ENCODE measurements at regions not wholly inside any gene's neighbourhood (a gene's known extent, or its start where the extent isn't known, plus 50 kb on each side); places are given as distances from the start of the nearest gene placed in this dataset.

DNA sequence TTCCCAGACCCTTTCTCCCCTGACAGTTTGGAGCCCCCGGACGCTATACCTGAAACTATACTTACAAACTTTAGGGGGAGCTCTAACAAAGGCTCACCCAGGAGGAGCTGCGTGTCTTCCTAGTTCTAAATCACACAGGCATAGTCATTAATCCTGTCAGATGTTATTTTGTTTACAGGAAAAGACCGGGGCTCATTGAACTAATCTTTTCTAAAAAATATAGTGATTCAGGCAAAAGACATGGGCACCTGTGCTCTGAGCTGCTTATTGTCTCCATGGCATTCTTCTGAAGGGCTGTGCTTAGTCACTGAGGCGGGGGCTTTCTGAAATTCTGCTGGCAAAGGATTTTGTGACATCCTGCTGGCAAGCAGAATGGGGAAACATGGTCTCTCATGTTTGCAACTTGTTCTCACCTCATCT lies 1577.0 kb downstream of the NCAM2 start:
- intact Hi-C loops (cut with DNase I) = loop anchor here (10.0 kb wide), 1 partner anchor 1430 kb away; no protein-coding TSS in a partner anchor
- ATAC-seq (no peak), DNase-seq (ENCODE audit: missing footprints) (no peak)

DNA sequence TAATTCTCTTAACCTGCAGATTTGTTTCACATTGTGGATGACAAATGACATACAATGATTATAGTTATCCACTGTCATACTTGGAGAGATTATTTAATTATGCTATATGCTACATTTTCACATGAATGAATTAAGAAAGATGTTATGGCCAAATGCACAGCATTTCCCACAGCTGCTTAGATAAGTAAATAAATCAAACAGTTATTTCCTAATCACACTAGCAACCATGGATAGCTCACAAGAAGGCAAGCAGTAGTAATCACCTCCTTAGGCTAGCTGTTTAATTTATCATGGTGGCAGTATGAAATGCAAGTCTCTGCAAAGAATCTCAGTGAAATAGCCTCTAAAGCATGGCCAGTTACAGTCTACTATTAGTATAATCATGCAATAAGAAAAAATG lies 1581.5 kb downstream of the NCAM2 start:
- DNase-seq (ENCODE audit: missing footprints) = no peak
- intact Hi-C loops (cut with DNase I) = loop anchor here (10.0 kb wide), 1 partner anchor 1435 kb away; no protein-coding TSS in a partner anchor

DNA sequence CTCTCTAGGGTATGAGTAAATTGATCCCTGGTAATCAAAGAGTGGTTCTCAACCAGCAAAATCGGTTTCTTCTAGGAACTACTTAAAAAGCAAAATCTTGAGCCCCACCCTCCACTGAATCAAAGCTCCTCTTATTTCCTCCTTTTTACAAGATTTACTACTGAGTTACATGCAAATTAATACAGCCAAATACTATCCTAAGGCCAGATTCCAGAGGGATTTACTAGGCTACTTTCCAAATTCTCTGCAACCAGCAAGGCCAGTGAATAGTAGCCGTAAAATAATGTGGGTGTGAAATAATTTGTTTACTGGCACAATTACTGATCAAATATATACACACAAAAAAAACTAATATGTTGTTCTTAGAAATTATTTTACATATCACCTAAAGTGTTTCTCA lies 1583.8 kb downstream of the NCAM2 start:
- intact Hi-C loops (cut with DNase I) = no loop called here
- no peak for DNase-seq (ENCODE audit: missing footprints)
- no peak for ATAC-seq

More for the DNA sequence above, 1581.5 kb downstream of the NCAM2 start:
- ATAC-seq = no peak

DNA sequence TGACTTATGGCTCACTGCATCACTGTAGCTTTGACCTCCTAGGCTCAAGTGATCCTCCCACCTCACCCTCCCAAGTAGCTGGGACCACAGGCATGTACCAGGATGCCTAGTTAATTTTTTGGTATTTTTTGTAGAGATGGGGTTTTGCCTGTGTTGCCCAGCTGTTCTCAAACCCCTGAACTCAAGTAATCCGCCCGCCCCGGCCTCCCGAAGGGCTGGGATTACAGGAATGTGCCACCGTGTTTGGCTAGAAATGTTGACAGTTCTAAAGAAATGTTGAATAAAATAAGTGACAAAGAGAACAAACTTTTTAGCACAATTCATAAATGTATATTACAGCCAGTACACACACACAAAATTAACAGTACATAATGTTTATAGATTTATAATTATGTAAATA lies 1586.1 kb downstream of the NCAM2 start:
- ATAC-seq (no peak), DNase-seq (ENCODE audit: missing footprints) (no peak)
- intact Hi-C loops (cut with DNase I) = no loop called here

DNA sequence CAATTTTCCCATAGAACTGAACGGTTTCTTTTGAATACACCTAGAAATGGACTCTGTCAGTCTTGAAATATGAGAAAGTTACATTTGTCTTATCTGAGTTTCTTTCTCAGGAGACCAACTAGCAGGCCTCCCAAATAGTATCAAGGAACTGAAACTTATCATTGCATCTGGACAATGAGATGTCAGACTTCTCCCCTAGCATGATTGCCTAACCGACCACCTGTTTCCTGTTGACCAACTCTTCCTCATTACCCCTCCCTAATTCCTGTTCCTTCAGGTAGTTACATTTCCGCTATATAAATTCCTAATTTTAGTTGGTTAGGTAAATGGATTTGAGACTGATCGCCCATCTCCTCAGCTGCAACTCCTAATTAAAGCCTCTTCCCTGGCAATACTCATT lies 1587.3 kb downstream of the NCAM2 start:
- no peak for ATAC-seq
- no peak for DNase-seq (ENCODE audit: missing footprints)
- intact Hi-C loops (cut with DNase I) = no loop called here

DNA sequence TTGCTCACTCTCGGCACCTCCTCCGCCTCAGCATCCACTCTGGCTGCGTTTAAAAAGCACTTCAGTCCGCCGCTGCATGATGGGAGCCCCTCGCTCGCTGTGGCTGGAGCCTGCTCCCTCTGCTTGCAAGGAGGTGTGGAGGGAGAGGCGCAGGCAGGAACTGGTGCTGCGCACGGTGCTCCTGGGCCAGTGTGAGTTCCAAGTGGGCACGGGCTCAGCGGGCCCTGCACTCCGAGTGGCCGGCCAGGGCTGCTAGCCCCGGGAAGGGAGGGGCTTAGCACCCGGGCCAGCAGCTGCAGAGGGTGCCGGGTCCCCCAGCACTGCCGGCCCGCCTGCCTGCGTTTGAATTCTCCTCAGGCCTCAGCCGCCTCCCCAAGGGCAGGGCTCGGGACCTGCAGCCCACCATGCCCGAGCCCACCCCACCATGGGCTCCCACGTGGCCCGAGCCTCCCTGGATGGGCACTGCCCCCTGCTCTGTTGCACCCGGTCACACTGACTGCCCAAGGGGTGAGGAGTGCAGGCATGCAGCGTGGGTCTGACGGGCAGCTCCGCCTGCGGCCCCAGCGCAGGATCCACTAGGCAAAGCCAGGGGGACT lies 1599.5 kb downstream of the NCAM2 start:
- DNase-seq (ENCODE audit: missing footprints) (peak; percentile 45), ATAC-seq (no peak)
- intact Hi-C loops (cut with DNase I) = no loop called here

DNA sequence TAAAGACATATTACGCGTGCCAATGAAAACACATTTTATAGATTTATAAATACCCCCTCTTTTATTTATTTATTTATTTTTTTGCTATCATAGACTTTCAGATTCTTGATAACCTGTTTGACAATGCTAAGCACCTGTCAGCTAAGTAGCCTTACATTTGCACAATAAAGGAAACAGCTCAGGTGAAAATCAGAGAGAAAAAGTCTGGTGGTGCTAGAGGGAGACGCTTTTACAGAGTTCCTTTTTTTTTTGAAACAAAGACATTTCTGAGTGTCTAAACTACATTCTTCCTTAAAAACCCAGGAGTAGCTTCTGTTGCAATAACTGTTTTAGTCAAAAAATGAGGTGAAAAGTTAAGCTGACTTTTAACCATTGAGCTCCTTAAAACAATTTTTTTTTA lies 1611.6 kb downstream of the NCAM2 start:
- no peak for DNase-seq (ENCODE audit: missing footprints)
- intact Hi-C loops (cut with DNase I) = no loop called here
- ATAC-seq = no peak

DNA sequence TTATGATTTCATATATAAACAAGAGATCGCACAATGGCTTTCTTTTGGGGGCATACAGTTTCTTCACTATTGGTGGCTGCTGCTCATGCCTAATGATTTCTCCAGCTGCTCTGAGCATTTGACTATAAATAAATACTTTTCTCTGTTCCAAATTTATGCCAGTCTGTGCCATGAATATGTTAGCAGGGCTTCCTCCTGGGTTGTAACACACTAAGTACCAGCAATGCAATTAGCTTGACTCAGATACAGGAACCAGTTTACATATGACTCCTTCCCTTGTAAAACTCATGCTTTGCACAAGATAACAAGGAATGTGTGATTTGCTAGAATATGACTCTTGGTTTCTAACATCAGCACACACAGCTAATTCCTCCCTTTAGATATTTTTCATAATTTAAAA lies 1629.7 kb downstream of the NCAM2 start:
- intact Hi-C loops (cut with DNase I) = no loop called here
- ATAC-seq = no peak
- DNase-seq (ENCODE audit: missing footprints) = no peak

DNA sequence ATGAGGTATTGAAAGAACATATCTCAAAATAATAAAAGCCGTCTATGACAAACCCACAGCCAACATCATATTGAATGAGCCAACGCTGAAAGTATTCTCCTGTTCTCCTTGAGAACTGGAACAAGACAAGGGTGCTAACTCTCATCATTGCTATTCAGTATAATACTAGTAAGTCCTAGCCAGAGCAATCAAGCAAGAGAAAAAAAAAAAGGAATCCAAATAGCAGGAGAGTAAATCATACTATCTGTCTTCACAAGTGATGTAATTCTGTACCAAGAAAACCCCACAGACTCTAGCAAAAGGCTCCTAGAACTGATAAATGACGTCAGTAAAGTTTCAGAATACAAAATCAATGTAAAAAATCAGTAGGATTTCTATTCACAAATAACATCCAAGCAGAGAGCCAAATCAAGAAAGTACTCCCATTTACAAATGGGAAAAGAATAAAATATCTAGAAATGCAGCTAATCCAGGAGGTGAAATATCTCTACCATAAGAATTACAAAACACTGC lies 1632.8 kb downstream of the NCAM2 start:
- intact Hi-C loops (cut with DNase I) = no loop called here
- no peak for DNase-seq (ENCODE audit: missing footprints)
- ATAC-seq = no peak

DNA sequence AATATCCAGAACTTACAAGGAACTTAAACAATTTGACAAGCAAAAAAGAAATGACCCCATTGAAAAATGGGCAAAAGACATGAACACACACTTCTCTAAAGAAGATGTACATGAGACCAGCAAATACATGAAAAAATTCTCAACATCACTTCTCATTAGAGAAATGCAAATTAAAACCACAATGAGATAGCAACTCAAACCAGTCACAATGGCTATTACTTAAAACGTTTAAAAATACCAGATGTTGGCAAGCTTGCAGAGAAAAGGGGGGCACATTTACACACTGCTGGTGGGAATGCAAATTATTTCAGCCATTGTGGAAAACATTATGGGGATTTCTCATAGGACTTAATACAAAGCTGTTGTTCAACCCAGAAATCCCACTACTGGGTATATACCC lies 1634.0 kb downstream of the NCAM2 start:
- DNase-seq (ENCODE audit: missing footprints) (no peak), ATAC-seq (no peak)
- intact Hi-C loops (cut with DNase I) = no loop called here

DNA sequence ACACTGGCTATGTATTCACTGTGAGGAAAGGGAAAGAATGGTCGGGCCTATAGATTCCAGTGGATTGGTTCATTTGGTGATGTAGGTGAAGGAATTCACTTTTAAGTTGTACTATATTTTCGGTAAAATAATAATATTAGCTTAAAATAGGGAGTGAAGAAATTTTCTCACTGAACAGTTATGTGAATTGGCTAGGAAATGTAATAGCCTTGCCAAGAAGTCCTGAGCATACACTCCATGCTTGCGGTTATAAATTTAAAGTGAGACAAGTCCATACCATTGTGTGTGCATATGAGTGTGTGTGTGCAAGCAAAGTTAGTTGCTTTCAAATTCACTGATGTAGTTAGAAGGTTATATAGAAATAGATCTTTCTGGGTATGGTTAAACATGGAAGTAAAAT lies 1651.0 kb downstream of the NCAM2 start:
- intact Hi-C loops (cut with DNase I) = no loop called here

DNA sequence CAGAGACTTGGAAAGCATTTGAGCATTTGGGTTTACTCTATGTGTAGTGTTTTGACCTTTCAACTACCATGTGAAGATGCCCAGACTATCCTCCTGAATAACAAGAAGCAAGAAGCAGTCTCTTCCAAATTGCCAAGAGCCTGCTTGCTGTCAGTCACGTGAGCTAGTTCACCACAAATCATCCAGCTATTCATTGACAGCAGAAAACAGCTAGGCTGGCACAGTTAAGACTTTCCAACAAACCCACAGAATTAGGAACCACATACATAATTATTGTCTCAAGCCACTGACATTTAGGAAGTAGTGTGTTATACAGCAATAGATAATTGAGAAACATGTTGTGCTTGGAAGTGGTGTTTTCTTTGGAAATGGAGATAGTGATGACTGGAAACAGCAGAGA lies 1652.0 kb downstream of the NCAM2 start:
- ATAC-seq = no peak
- intact Hi-C loops (cut with DNase I) = no loop called here

More for the DNA sequence above, 1651.0 kb downstream of the NCAM2 start:
- ATAC-seq (no peak), DNase-seq (ENCODE audit: missing footprints) (no peak)

DNA sequence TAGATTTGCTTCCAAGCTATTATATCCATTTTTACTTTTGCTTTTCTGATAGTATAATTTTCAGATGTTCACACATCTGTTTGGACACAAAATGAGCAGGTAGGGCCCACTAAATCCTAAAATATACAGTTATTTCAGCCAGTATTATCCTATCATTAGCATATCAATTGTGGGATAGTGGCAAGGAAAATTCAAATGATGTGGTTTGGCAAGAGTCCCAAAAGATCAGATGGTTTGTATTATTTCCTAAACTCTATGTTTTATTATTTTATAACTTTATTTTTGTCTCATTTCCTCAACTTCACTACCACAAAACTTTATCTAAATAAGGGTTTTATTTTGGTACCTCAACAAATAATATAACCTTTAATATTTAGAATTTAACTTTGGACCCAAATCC lies 1659.6 kb downstream of the NCAM2 start:
- no peak for DNase-seq (ENCODE audit: missing footprints)
- intact Hi-C loops (cut with DNase I) = no loop called here
- no peak for ATAC-seq

More for the DNA sequence above, 1652.0 kb downstream of the NCAM2 start:
- no peak for DNase-seq (ENCODE audit: missing footprints)

DNA sequence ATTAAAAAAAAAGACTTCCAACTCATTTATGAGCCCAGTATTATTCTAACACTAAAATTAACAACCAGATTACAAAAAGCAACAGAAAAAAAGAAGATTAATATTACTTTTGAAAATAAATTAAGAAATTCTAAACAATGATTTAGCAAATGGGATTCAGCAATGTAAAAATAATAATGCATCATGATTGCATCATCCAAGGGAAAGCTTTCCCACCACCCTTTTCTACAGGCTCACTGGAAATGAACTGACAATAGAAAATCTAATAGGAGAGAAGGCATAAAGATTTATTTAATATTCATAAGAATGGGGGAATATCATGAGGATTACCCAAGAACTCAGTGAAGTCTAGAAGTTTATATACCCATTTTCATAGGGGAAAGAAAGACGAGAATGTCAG lies 1671.9 kb downstream of the NCAM2 start:
- intact Hi-C loops (cut with DNase I) = no loop called here
- ATAC-seq (no peak), DNase-seq (ENCODE audit: missing footprints) (no peak)

DNA sequence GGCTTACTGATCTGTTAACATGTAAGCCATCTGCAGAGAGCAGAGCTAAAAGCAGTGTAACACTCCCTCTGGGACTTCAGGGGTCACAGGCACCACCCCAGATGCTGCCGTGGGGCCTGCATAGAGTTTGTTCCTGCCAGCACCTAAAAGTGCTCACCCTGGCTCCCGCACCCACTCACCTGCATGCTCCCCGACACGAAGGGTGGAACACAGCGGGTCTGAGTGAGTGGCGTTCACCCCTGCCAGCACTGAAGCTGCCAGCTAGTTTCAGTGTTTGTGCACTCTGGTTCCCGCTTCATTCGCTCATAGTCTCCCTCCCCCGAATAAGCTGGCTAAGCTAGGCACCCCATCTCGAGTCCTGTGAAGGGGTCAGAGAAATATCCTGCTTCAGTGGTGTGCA lies 1681.0 kb downstream of the NCAM2 start:
- DNase-seq (ENCODE audit: missing footprints) (peak; percentile 55), ATAC-seq (no peak)
- intact Hi-C loops (cut with DNase I) = no loop called here

DNA sequence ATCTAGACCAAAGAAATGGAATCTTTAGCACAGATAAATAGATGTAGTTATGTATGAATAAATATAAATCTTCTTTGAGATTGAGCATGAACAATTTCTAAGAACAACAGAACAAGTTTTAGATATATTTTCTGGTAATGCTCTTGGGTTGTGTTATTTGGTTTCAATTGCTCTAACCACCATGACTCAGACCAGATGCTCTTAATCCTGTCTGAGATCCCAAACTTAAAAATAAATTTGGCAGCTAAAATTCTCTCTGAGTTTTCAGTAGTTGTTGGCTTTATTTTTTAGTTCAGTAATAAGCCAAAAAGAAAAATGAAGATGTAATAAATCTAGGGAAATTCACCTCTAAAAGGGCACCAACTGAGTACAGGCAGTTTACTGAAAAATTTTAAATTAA lies 1693.4 kb downstream of the NCAM2 start:
- no peak for ATAC-seq
- no peak for DNase-seq (ENCODE audit: missing footprints)
- intact Hi-C loops (cut with DNase I) = no loop called here

DNA sequence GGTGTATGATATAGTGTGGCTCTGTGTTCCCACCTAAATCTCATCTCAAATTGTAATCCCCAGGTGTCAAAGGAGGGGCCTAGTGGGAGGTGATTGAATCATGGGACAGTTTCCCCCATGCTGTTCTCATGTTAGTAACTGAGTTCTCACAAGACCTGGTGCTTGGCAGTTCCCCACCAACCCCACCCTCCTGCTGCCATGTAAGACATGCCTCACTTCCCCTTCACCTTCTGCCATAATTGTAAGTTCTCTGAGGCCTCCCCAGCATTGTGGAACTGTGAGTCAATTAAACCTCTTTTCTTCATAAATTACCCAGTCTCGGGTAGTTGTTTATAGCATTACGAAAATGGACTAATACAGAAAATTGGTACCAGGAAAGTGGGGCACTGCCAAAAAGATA lies 1705.3 kb downstream of the NCAM2 start:
- DNase-seq (ENCODE audit: missing footprints) (no peak), ATAC-seq (no peak)
- intact Hi-C loops (cut with DNase I) = no loop called here

DNA sequence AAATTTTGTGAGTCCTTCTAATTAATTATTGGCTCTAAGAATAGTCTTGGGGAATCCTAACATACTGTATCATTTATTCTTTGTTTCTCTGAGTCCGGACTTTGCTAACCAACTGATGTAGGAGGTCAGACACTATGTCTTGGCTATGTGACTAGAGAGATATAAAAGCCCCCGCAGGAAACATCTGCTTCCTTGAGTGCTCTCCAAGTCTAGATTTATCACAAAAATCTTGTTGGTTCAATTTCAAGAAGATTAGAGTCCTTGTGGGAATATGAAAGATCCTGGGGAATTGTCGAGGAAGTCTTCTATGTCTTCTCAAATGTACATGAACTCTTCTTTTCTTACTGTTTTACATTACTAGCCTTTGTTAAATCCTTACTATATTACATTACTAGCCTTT lies 1712.5 kb downstream of the NCAM2 start:
- DNase-seq (ENCODE audit: missing footprints) (no peak), ATAC-seq (no peak)
- intact Hi-C loops (cut with DNase I) = no loop called here

DNA sequence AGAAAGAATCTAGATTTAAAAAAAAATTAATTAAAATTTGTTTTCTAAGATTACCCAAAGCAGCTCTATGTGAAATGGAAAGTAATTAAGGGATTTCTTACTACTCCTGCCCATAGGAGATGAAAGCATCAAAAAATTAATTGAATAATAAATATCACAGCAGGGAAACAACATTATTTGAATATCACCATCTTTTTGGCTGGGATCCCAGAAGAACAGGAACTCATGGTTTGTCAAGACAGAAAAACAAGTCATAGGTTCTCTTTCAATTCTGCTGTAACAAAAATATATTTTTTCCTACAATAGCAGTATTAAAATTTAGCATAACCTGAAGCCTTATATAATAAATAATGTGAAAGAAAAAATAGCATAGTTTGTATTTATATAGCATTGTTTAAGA lies 1713.4 kb downstream of the NCAM2 start:
- ATAC-seq = no peak
- DNase-seq (ENCODE audit: missing footprints) = no peak
- intact Hi-C loops (cut with DNase I) = no loop called here

DNA sequence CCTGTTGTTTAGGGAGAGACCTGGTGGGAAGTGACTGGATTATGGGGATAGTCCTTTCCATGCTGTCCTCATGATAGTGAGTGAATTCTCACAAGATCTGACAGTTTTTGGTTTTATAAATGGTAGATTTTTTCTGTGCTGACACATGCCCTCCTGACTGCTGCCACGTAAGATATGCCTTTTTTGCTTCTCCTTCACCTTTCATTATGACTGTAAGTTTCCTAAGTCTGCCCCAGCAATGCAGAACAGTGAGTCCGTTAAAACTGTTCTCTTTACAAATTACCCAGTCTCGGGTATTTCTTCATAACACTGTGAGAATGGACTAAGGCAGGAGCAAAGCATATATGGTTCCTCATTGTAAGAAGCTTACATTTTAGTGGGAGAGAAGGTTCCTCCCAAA lies 1727.2 kb downstream of the NCAM2 start:
- no peak for ATAC-seq
- intact Hi-C loops (cut with DNase I) = no loop called here
- no peak for DNase-seq (ENCODE audit: missing footprints)

DNA sequence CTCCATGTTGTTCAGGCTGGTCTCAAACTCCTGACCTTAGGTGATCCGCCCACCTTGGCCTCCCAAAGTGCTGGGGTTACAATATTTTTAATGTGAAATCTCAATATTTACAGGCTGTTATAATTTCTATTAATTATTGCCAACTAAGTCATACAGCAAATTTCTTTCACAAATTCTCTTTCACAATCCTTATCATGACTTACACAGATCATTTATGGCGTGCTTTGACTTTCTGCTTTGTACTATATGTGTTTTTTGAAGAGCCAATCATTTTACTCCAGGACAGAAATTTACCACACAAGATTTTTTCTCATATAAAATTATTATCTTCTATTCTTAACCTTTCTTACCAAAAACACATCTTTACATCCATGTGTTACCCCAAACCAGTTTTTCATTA lies 1729.9 kb downstream of the NCAM2 start:
- DNase-seq (ENCODE audit: missing footprints) (no peak), ATAC-seq (no peak)
- intact Hi-C loops (cut with DNase I) = no loop called here
